ENCODE measurements at regions not wholly inside any gene's neighbourhood (a gene's known extent, or its start where the extent isn't known, plus 50 kb on each side); places are given as distances from the start of the nearest gene placed in this dataset.

DNA sequence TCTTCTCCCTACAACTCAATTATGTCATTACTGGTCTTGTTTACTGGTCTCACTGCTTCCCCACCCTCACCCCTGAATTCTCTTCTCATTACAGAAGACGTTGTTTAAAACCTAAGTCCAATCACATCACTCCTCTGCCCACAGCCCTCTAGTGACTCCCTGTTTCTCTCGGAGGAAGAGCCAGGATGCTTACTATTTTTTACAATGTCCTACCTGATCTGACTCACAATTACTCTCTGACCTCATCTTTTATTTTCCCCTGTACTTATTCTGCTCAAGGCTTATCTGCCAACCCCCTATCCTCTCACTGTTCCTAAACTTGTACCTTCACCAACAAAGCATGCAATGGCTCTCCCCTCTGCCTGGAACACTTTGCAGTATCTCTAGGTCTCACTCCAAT lies 400.4 kb upstream of the PTCHD4 start:
- TF ChIP-seq POLR2A (IDR thresholded peaks at IDR 0.05; ENCODE audit: borderline replicate concordance, extremely low read depth, insufficient read depth, insufficient read length) (no peak), POLR2AphosphoS5 (IDR thresholded peaks at IDR 0.05; ENCODE audit: low read depth, low read length) (no peak), FOSL1 (IDR thresholded peaks at IDR 0.05; ENCODE audit: low read depth) (no peak), CTCF (IDR thresholded peaks at IDR 0.05 in 2 of 3, conservative IDR thresholded peaks at IDR 0.05 in 1 of 3; ENCODE audit: borderline replicate concordance in 1 of 3, insufficient read depth in 1 of 3, low read depth in 2 of 3, low read length in 2 of 3) (no peak), EZH2 (IDR thresholded peaks at IDR 0.05) (no peak), ZFX (IDR thresholded peaks at IDR 0.05) (no peak), ATF3 (IDR thresholded peaks at IDR 0.05) (no peak)
